RPMI7951 (cell line): ENCODE measurements at regions not wholly inside any gene's neighbourhood (a gene's known extent, or its start where the extent isn't known, plus 50 kb on each side); places are given as distances from the start of the nearest gene placed in this dataset.

Experiments
- DNase-seq: peaks from one replicate; pipeline ENCODE4 v3.0.0-alpha.2; 2012; ENCODE audit warnings: low read depth

- DNase-seq: no peak
Measured at GRCh38 chr1:216884614-216885229, 161.5 kb upstream of the ESRRG start.

GRCh38 chr1:216883518-216883917 is 160.3 kb upstream of the ESRRG start:
- DNase-seq: no peak

- DNase-seq: no peak
Measured at GRCh38 chr1:216881695-216882094, 158.5 kb upstream of the ESRRG start.

GRCh38 chr1:216866714-216867113 is 143.5 kb upstream of the ESRRG start:
- DNase-seq: no peak

GRCh38 chr1:216855810-216856209 is 132.6 kb upstream of the ESRRG start:
- no peak for DNase-seq

- DNase-seq: no peak
Measured at GRCh38 chr1:216854836-216855484, 131.7 kb upstream of the ESRRG start.

GRCh38 chr1:216851073-216851472 is 127.8 kb upstream of the ESRRG start:
- no peak for DNase-seq

- no peak for DNase-seq
Measured at GRCh38 chr1:216849146-216849545, 125.9 kb upstream of the ESRRG start.

- DNase-seq: no peak
Measured at GRCh38 chr1:216847397-216848036, 124.3 kb upstream of the ESRRG start.

GRCh38 chr1:216846339-216846738 is 123.1 kb upstream of the ESRRG start:
- no peak for DNase-seq

- no peak for DNase-seq
Measured at GRCh38 chr1:216843409-216843808, 120.2 kb upstream of the ESRRG start.

GRCh38 chr1:216841165-216841564 is 117.9 kb upstream of the ESRRG start:
- DNase-seq: no peak

GRCh38 chr1:216836316-216836715 is 113.1 kb upstream of the ESRRG start:
- DNase-seq: no peak

- no peak for DNase-seq
Measured at GRCh38 chr1:216833509-216833908, 110.3 kb upstream of the ESRRG start.

- DNase-seq: no peak
Measured at GRCh38 chr1:216832192-216832591, 109.0 kb upstream of the ESRRG start.

GRCh38 chr1:216830424-216831210 is 107.4 kb upstream of the ESRRG start:
- DNase-seq: no peak

- no peak for DNase-seq
Measured at GRCh38 chr1:216827251-216827650, 104.0 kb upstream of the ESRRG start.

- DNase-seq: no peak
Measured at GRCh38 chr1:216826646-216827045, 103.4 kb upstream of the ESRRG start.

GRCh38 chr1:216826214-216826613 is 103.0 kb upstream of the ESRRG start:
- no peak for DNase-seq

- DNase-seq: no peak
Measured at GRCh38 chr1:216825557-216825956, 102.3 kb upstream of the ESRRG start.

- DNase-seq: no peak
Measured at GRCh38 chr1:216824511-216824910, 101.3 kb upstream of the ESRRG start.

- no peak for DNase-seq
Measured at GRCh38 chr1:216823731-216824130, 100.5 kb upstream of the ESRRG start.

GRCh38 chr1:216822480-216822879 is 99.3 kb upstream of the ESRRG start:
- no peak for DNase-seq
